ENCODE measurements at regions not wholly inside any gene's neighbourhood (a gene's known extent, or its start where the extent isn't known, plus 50 kb on each side); places are given as distances from the start of the nearest gene placed in this dataset.
A peak's percentile ranks its signal among the peaks of the same experiment; 100 is the strongest.

- no peak for TF ChIP-seq Cebpa-rat (IDR thresholded peaks at IDR 0.05)
- Histone ChIP-seq H3K4me2 (no peak overlapping the region), H4K20me1 (no peaks in the 10 kb centered on the region), H3K27ac (no peak overlapping the region), H3K9me3 (replicated peaks in 1 of 11) (peaks cover 0 to 13% (median 9%) of the 10 kb centered on the region in 11 experiments; a peak in 6 of 22 replicates), H3K4me3 (no peak overlapping the region), H3K4me1 (no peaks in the 10 kb centered on the region), H3K9ac (no peak overlapping the region), H3K36me3 (no peaks in the 10 kb centered on the region), H3K27me3 (no peaks in the 10 kb centered on the region)
Observed at GRCh38 chr6:19637010-19637409, 200.2 kb upstream of the ID4 start.

GRCh38 chr6:19638931-19639330 lies 198.2 kb upstream of the ID4 start:
- no peak for TF ChIP-seq Cebpa-rat (IDR thresholded peaks at IDR 0.05)
- Histone ChIP-seq H3K9me3 (replicated peaks in 1 of 11) (peaks cover 0 to 13% (median 9%) of the 10 kb centered on the region in 11 experiments; a peak in 6 of 22 replicates), H3K27ac (no peak overlapping the region), H3K4me3 (no peak overlapping the region), H3K9ac (no peak overlapping the region), H4K20me1 (no peaks in the 10 kb centered on the region), H3K36me3 (no peaks in the 10 kb centered on the region), H3K4me1 (no peaks in the 10 kb centered on the region), H3K4me2 (no peak overlapping the region), H3K27me3 (no peaks in the 10 kb centered on the region)

- Histone ChIP-seq H3K9me3 (replicated peaks in 1 of 11) (peaks cover 0 to 10% (median 8%) of the 10 kb centered on the region in 11 experiments; a peak in 6 of 22 replicates), H3K27me3 (no peaks in the 10 kb centered on the region)
Observed at GRCh38 chr6:19643287-19643686, 193.9 kb upstream of the ID4 start.

GRCh38 chr6:19643713-19644112 lies 193.5 kb upstream of the ID4 start:
- no peaks in the 10 kb centered on the region for H3K36me3 ChIP-seq
- no peak for TF ChIP-seq Cebpa-rat (IDR thresholded peaks at IDR 0.05)
- peaks cover 0 to 6% (median 3%) of the 10 kb centered on the region in 11 experiments; a peak in 6 of 22 replicates for H3K9me3 ChIP-seq (replicated peaks in 1 of 11)
- no peak overlapping the region for H3K27ac ChIP-seq
- H3K4me1 ChIP-seq: no peaks in the 10 kb centered on the region
- no peak overlapping the region for H3K4me2 ChIP-seq
- no peak overlapping the region for H3K9ac ChIP-seq
- H3K27me3 ChIP-seq: no peaks in the 10 kb centered on the region
- no peak overlapping the region for H3K4me3 ChIP-seq
- H4K20me1 ChIP-seq: no peaks in the 10 kb centered on the region

More at GRCh38 chr6:19643287-19643686, 193.9 kb upstream of the ID4 start:
- no peak overlapping the region for H3K27ac ChIP-seq
- H4K20me1 ChIP-seq: no peaks in the 10 kb centered on the region
- no peaks in the 10 kb centered on the region for H3K36me3 ChIP-seq
- H3K4me1 ChIP-seq: no peaks in the 10 kb centered on the region
- H3K9ac ChIP-seq: no peak overlapping the region
- H3K4me2 ChIP-seq: no peak overlapping the region
- H3K4me3 ChIP-seq: no peak overlapping the region
- no peak for TF ChIP-seq Cebpa-rat (IDR thresholded peaks at IDR 0.05)

GRCh38 chr6:19655744-19656143 lies 181.4 kb upstream of the ID4 start:
- H3K4me3 ChIP-seq: no peak overlapping the region
- no peaks in the 10 kb centered on the region for H3K9me3 ChIP-seq (replicated peaks in 1 of 11)
- no peak for TF ChIP-seq Cebpa-rat (IDR thresholded peaks at IDR 0.05)
- no peak overlapping the region for H3K27ac ChIP-seq
- H3K36me3 ChIP-seq: no peaks in the 10 kb centered on the region
- H4K20me1 ChIP-seq: no peaks in the 10 kb centered on the region
- H3K27me3 ChIP-seq: no peaks in the 10 kb centered on the region
- H3K4me2 ChIP-seq: no peak overlapping the region
- no peaks in the 10 kb centered on the region for H3K4me1 ChIP-seq
- H3K9ac ChIP-seq: no peak overlapping the region

- Histone ChIP-seq H3K27me3 (no peaks in the 10 kb centered on the region), H3K4me1 (peaks cover 0 to 7% (median 5%) of the 10 kb centered on the region in 10 experiments; a peak in 8 of 20 replicates), H3K36me3 (no peaks in the 10 kb centered on the region), H3K4me3 (no peak overlapping the region), H3K27ac (no peak overlapping the region), H3K4me2 (no peak overlapping the region), H4K20me1 (no peaks in the 10 kb centered on the region), H3K9ac (no peak overlapping the region), H3K9me3 (replicated peaks in 1 of 11) (no peaks in the 10 kb centered on the region)
- TF ChIP-seq Cebpa-rat (IDR thresholded peaks at IDR 0.05): no peak
Observed at GRCh38 chr6:19660123-19660910, 176.9 kb upstream of the ID4 start.

GRCh38 chr6:19662911-19663310 lies 174.3 kb upstream of the ID4 start:
- no peak overlapping the region for H3K9ac ChIP-seq
- H3K9me3 ChIP-seq (replicated peaks in 1 of 11): no peaks in the 10 kb centered on the region
- H3K27ac ChIP-seq: no peak overlapping the region

GRCh38 chr6:19663479-19663878 lies 173.7 kb upstream of the ID4 start:
- Histone ChIP-seq H4K20me1 (no peaks in the 10 kb centered on the region), H3K4me2 (no peak overlapping the region), H3K9me3 (replicated peaks in 1 of 11) (no peaks in the 10 kb centered on the region), H3K36me3 (no peaks in the 10 kb centered on the region), H3K4me3 (no peak overlapping the region), H3K27ac (no peak overlapping the region), H3K9ac (no peak overlapping the region), H3K27me3 (no peaks in the 10 kb centered on the region), H3K4me1 (peaks cover 0 to 7% (median 5%) of the 10 kb centered on the region in 10 experiments; a peak in 8 of 20 replicates)
- TF ChIP-seq Cebpa-rat (IDR thresholded peaks at IDR 0.05): no peak

More at GRCh38 chr6:19662911-19663310, 174.3 kb upstream of the ID4 start:
- Histone ChIP-seq H3K4me2 (no peak overlapping the region), H3K27me3 (no peaks in the 10 kb centered on the region), H4K20me1 (no peaks in the 10 kb centered on the region), H3K4me3 (no peak overlapping the region), H3K36me3 (no peaks in the 10 kb centered on the region), H3K4me1 (peaks cover 0 to 7% (median 5%) of the 10 kb centered on the region in 10 experiments; a peak in 8 of 20 replicates)
- TF ChIP-seq Cebpa-rat (IDR thresholded peaks at IDR 0.05): no peak

- no peak overlapping the region for H3K27ac ChIP-seq
- H3K27me3 ChIP-seq: no peaks in the 10 kb centered on the region
- H4K20me1 ChIP-seq: no peaks in the 10 kb centered on the region
- TF ChIP-seq Cebpa-rat (IDR thresholded peaks at IDR 0.05): no peak
- no peaks in the 10 kb centered on the region for H3K36me3 ChIP-seq
- no peak overlapping the region for H3K9ac ChIP-seq
- H3K4me1 ChIP-seq: peaks cover 0 to 7% (median 5%) of the 10 kb centered on the region in 10 experiments; a peak in 8 of 20 replicates
- H3K9me3 ChIP-seq (replicated peaks in 1 of 11): no peaks in the 10 kb centered on the region
- no peak overlapping the region for H3K4me3 ChIP-seq
- peak overlapping the region in 8 of 11 experiments; percentile 0 to 55 (median 31); a peak in 7 of 22 replicates for H3K4me2 ChIP-seq
Observed at GRCh38 chr6:19664050-19664449, 173.1 kb upstream of the ID4 start.
